Pons (tissue), 1 donor: ENCODE measurements at regions not wholly inside any gene's neighbourhood (a gene's known extent, or its start where the extent isn't known, plus 50 kb on each side); places are given as distances from the start of the nearest gene placed in this dataset.
A peak's percentile ranks its signal among the peaks of the same experiment; 100 is the strongest.
"Not testable (repeated sequence)": the region's sequence is repeated elsewhere in the genome, so short reads cannot be mapped to it uniquely, and the experiment has no call there.

Source experiments
- DNase-seq: peaks from one replicate; pipeline ENCODE4 v3.0.0-alpha.2; 2016; ENCODE audit warnings: low spot score

GRCh38 chr1:64318428-64318827, 115.0 kb downstream of the UBE2U start:
- no peak for DNase-seq

DNA sequence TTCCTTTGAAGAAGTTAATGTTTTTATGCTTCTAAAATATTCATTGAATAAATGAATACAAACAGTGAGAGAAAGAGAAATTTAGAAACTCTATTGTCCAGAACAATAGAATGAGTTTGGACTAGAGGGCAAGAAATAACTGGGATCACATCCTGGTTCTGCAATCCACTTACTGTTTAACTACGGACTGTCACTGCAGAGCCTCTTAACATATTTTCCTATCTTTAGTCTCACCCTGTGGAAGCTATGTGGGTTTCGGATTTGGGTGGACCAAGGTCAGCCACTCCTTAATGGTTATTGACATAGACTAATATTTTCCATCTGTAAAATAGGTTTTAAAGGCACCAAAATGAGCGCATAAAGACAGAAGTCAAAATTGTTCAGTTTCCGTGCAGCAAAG, 116.6 kb downstream of the UBE2U start:
- DNase-seq = no peak

- no peak for DNase-seq
Observed at GRCh38 chr1:64320470-64320869, 117.0 kb downstream of the UBE2U start.

DNA sequence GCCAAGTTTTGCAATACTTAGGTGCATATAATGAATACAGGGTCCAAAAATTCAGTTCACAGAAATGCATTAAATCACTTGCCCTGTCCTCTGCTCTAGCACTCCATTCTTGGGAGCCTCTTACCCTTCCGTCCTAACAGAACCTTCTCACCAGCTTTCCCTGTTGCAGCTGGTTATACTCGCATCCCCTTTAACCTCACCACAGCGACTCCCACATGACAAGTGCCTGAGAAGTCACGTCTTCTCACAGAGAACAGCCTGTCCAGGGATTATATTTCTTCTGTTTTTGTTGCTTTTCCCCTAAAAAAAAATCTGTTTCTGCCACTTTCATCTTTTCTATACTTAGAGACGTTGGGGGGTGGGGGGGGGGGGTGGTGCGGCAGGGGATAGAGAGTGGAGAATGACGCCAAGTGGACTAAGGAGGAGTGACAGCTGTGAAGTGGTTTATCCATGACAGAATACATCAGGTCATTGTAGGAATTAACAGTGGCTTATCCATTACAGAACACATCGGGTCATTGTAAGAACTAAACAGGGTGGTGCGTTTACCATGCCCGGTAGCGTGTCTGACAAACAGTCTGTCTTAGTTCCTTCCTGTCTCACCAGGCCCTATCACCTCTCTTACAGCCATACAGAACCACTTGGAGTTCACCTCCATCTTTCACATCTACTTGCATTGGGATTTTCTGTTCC, 117.6 kb downstream of the UBE2U start:
- DNase-seq = no peak

DNA sequence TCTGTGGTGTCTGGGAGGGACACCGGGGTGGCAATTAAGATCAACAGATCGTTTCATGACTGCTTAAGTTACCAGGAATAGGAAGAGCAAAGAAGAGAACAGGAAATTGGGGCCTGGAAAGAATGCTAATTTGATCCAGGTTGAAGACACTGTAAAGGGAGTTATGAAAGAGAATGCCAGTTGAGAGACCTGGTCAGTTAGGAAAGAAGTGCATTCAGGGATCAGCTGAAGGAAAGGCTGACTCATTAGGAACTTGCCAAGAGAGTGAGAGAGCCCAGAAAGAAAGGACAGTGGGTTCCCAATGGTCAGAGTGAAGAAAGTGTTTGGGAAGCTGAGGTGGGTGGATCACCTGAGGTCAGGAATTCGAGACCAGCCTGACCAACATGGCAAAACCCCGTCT, 119.6 kb downstream of the UBE2U start:
- no peak for DNase-seq

DNA sequence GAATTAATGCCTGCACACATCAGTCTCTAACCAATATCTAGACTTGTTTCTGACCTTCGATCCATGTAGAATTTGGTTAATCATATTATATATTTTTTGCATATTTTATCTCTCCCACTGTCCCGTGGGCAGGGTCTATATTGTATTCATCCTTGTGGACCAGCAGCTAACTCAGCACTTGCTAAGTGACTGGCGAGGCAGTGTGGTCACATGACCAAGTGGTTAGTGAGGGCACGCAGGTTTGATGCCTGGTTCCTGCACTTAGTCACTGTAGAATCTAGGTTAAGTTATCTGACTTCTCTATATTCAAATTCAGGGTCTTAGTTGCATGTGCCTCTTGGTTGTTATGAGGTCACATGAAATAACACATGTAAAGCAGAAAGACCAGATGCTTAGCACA, 120.5 kb downstream of the UBE2U start:
- no peak for DNase-seq

DNA sequence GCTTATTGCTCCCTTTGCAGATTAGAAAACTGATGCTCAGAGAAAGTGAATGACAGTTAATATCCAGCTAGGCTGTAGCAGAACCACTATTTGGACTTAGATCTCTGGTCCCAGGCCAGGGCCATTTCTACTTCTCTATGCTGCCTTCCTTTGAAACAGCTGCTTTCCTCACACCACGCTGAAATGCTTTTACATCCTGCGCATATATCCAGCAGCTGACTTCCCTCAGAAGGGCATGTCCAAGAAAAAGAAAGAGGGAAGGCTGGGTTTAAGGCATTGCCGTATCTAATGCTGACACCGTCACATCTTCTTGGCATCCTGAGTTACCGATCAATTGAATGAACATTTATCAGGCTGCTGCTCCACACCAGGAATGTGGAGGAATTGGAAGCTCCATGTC, 122.4 kb downstream of the UBE2U start:
- no peak for DNase-seq

DNA sequence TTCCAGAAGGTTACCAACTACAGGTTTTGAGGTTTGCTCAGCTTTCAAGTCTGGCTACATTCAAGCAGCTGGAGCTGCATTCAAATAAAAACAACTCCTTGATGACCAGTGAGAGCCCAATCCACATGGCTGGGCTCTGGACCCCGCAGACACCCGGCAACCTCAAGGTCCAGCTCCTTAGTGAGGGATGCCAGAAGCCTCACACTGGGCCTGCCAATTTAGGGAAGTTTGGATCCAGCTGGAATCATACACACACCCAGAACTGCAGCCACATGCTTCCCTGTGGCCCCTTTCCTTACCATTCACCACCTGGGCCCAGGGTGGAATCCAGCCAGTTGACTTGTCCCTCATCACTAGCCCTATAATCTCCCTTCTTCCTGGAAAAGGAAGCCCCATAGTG, 123.7 kb downstream of the UBE2U start:
- DNase-seq = no peak

GRCh38 chr1:64328193-64328592, 124.8 kb downstream of the UBE2U start:
- no peak for DNase-seq

DNA sequence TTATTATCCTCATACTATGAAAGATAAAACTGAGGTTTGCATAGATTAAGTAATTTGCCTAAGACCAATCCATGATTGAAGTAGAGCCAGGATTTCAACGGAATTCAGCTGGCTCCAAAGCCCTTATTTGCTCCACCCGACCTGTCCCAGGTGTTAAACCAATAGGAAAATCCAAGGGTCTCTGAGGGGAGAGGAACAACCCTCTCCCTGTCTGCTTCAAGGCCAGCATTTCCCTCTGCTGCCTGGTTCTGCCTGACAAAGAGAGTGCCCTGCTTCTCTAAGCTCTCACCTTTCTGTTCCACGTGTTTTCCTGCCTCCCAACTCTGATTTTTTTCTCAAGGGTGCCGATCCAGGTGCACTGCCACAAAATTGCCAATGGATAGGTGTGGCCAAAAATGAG, 127.4 kb downstream of the UBE2U start:
- no peak for DNase-seq

GRCh38 chr1:64335636-64336035, 132.2 kb downstream of the UBE2U start:
- no peak for DNase-seq

GRCh38 chr1:64337475-64337874, 132.5 kb upstream of the CACHD1 start:
- DNase-seq = no peak

DNA sequence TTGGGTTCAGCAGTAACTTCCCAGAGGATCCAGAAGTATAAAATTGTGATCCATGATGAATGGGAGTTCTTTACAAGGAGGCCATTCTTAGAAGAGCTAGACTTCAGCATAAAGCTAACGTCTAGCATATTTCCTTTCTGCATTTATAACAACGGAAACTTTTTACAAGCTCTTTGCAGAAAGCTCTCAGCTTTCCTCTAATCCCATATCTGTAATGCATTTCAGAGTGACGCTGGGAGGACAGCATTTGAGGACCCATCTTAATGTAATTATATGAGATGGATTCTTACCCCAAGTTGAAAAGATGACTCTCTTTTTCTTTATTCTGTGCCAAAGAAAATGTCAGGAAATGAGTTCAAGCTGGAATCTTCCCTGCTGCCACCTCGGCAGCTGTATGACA, 132.0 kb upstream of the CACHD1 start:
- no peak for DNase-seq

DNA sequence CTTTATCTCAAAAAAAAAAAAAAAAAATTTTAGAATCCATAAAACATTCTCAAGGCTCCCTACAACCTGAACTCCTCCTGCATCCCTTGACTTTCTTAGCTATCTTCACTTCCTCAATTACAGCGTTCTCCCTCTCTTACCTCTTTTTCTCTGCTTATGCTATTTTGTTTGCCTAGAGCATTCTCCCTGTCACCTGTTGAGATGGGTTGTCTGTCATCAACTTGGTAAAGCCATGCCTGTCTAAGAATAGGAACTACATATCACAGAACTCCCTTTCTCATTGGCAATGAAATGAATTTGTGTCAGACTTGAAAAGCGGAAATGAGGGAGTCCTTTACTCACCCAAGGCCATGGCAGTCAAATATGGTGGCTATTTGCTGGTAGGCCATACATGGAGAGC, 129.6 kb upstream of the CACHD1 start:
- DNase-seq = no peak

- peak; percentile 25 for DNase-seq
Observed at GRCh38 chr1:64343105-64343822, 126.7 kb upstream of the CACHD1 start.

- DNase-seq = no peak
Observed at GRCh38 chr1:64343823-64344190, 126.1 kb upstream of the CACHD1 start.

DNA sequence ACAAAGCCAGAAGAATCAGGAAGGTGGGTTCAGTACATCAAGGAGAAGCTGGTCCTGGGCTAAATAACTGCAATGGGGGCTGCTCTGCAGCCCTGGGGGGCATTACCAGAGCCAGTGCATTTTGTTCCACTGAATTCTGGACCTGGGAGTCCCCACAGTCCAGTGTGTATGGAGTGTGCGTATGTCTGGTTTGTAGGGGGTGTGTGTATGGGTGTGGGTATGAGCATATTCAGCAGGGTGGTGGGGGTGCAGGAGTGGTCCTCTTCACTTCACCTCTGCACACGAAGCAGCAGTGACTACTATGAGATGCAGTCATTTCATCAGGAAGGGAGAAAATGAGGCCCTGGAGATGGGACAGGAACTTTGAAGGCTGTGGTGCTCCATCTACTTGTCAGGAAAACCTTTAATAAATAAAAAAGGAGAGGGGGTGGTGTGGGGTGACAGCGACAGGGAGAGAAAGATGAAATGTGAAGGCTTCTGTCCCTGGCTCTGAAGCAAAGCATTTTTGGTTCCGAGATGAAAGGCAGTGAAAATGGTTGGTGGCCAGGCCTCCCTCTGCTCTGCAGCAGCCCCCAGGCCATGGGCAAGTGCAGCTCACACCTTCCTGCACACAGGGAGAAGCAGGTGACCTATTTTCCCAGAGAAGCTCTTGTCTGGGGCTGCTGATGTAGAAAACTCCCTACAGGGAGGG, 121.5 kb upstream of the CACHD1 start:
- no peak for DNase-seq

DNA sequence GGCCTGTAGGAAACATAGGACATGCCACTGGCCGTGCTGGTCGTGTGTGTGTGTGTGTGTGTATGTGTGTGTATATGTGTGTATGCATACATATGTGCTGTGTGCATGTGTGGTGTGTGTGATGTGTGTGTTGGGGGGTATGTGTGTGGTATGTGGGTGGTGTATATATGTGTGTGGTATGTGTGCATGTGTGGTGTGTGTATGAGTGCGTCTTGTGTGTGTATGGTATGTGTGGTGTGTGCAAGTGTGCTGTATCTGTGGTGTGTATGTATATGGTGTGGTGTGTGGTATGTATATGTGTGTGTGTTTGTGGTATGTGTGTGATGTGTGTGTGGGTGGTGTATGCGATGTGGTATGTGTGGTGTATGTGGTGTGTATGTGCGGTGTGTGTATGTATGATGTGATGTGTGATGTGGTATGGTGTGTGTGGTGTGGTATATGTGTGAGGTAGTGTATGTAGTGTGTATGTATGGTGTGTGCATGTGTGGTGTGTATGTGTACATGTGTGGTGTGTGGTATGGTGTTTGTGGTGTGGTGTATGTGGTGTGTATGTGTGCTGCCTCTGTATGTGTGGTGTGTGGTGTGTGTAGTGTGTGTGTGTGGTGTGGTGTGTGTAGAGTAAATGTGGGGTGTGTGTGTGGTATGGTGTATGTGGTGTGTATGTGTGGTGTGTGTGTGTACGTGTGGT, 120.8 kb upstream of the CACHD1 start:
- no peak for DNase-seq

GRCh38 chr1:64355534-64355933, 114.4 kb upstream of the CACHD1 start:
- not testable (repeated sequence) for DNase-seq

DNA sequence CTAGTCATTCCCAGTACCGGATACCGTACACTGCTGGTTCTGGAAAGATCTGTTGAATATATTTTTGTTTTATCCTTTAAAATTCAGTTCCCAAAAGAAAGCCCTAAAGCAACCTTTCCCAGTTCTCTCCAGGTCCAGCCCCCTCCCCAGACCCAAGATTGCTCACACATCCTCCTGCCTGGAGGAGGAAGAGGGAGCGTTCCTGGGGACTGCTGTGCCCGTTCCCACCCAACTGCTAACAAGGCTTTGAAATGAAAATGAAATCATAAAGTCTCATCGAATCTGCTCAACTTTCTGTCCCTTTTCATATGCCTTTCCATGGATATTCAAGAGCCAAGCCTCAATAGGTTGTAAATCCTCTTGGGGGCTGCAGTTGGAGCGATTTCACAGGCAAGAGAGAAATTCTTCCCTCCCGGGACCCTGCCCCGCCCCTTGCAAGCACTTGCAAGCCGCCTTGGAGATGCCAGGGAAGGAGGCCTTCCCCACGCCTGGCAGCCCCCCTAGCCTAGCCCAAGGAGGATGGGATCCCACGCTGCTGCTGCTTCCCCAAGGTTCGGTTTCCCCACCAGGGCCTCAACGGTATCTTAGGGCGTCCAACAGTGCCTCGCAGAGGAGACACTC, 113.2 kb upstream of the CACHD1 start:
- no peak for DNase-seq

- DNase-seq = no peak
Observed at GRCh38 chr1:64357422-64357821, 112.5 kb upstream of the CACHD1 start.

DNA sequence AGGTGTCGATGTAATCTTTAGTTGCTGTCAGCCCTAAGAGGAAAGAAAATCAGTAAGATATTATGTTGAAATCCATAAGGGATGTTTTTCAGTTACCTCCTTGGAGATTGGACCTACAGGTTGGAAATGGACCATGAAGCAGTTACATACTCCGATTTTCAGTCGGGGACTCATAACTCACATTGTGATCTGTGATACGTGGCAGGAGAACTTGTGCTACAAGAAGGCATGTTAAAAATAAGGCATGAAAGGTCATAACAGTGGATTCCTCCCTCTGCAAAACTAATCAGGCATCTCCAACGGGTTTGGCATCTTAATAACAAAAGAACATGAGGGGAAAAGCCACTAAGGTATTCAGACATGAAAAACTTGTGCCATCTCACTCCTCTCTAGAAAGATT, 111.2 kb upstream of the CACHD1 start:
- DNase-seq = no peak
